ENCODE measurements at regions not wholly inside any gene's neighbourhood (a gene's known extent, or its start where the extent isn't known, plus 50 kb on each side); places are given as distances from the start of the nearest gene placed in this dataset.

DNA sequence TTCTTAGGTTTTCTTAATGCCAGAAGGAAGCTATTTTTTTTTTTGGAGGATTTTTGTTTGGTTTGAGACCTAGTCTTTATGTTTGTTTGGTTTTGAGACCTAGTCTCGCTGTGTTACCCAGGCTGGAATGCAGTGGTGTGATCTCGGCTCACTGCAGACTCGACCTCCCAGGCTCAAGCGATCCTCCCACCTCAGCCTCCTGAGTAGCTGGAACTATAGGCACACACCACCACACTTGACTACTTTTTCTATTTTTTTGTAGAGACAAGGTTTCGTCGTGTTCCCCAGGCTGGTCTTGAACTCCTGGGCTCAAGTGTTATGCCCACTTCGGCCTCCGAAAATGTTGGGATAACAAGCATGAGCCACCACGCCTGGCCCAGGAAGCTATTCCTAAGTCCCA is 67.8 kb upstream of the NHSL1 start:
- H3K36me3 ChIP-seq = no peaks in the 10 kb centered on the region
- no peak overlapping the region for H3K4me3 ChIP-seq
- TF ChIP-seq, protein P1, sequence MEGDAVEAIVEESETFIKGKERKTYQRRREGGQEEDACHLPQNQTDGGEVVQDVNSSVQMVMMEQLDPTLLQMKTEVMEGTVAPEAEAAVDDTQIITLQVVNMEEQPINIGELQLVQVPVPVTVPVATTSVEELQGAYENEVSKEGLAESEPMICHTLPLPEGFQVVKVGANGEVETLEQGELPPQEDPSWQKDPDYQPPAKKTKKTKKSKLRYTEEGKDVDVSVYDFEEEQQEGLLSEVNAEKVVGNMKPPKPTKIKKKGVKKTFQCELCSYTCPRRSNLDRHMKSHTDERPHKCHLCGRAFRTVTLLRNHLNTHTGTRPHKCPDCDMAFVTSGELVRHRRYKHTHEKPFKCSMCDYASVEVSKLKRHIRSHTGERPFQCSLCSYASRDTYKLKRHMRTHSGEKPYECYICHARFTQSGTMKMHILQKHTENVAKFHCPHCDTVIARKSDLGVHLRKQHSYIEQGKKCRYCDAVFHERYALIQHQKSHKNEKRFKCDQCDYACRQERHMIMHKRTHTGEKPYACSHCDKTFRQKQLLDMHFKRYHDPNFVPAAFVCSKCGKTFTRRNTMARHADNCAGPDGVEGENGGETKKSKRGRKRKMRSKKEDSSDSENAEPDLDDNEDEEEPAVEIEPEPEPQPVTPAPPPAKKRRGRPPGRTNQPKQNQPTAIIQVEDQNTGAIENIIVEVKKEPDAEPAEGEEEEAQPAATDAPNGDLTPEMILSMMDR (IDR thresholded peaks at IDR 0.05) = no peak
- H3K4me1 ChIP-seq (ENCODE audit: control insufficient read depth in 1 of 2, low read depth in 2 of 2) = peaks cover 4 to 20% of the 10 kb centered on the region in 2 donors
- no peak for DNase-seq (ENCODE audit: low spot score)
- no peaks in the 10 kb centered on the region for H3K27me3 ChIP-seq (replicated peaks; ENCODE audit: insufficient read depth)
- no peaks in the 10 kb centered on the region for H3K9me3 ChIP-seq
- ATAC-seq (ENCODE audit: insufficient number of reproducible peaks, low FRiP score, low read depth) = no peak
- no peak overlapping the region for H3K27ac ChIP-seq

DNA sequence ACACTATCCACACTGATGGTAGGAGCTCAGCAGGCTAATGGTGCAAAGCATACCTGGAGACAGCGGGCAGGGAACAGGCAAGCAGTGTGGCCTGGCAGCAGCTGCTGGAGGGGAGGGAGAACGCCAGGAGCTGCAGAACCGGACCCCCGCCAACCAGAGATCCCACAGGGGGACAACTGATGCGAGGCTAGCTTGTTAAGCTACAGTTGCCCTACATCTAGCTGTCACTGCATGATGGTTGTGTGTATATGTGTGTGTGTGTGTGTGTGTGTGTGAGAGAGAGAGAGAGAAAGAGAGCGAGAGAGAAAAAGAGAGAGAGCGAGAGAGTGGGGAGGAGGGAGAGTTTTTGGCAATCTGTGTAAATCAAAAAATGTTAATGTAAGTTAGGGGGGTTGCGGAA is 69.7 kb upstream of the NHSL1 start:
- Histone ChIP-seq H3K27me3 (replicated peaks; ENCODE audit: insufficient read depth) (no peaks in the 10 kb centered on the region), H3K9me3 (no peaks in the 10 kb centered on the region), H3K27ac (no peak overlapping the region), H3K4me3 (no peak overlapping the region), H3K4me1 (ENCODE audit: control insufficient read depth in 1 of 2, low read depth in 2 of 2) (peaks cover 4 to 20% of the 10 kb centered on the region in 2 donors), H3K36me3 (no peaks in the 10 kb centered on the region)
- TF ChIP-seq, protein P1 (IDR thresholded peaks at IDR 0.05) = no peak
- ATAC-seq (ENCODE audit: insufficient number of reproducible peaks, low FRiP score, low read depth) (no peak), DNase-seq (ENCODE audit: low spot score) (no peak)

DNA sequence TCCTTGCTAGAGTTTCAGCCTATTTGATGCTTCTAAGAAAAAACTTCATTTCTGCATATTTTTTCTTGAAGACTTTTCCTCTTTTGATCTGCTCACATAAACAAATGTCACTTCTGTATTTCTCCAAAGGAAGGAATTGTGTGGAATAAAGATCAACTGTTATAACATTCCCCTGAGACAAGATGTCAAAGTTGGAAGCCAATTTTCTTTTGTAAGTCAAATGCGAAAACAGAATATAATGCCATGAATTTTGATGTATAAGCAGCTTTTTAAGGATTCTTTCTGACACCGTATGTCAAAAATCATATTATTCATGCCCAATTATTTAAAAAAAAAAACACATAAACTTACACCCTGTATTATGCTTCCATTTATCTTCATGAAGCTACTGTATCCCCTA is 70.3 kb upstream of the NHSL1 start:
- no peaks in the 10 kb centered on the region for H3K9me3 ChIP-seq
- H3K4me3 ChIP-seq = no peak overlapping the region
- no peak for DNase-seq (ENCODE audit: low spot score)
- TF ChIP-seq, protein P1 (IDR thresholded peaks at IDR 0.05) = no peak
- H3K36me3 ChIP-seq = no peaks in the 10 kb centered on the region
- peaks cover 4 to 20% of the 10 kb centered on the region in 2 donors for H3K4me1 ChIP-seq (ENCODE audit: control insufficient read depth in 1 of 2, low read depth in 2 of 2)
- H3K27ac ChIP-seq = no peak overlapping the region
- no peak for ATAC-seq (ENCODE audit: insufficient number of reproducible peaks, low FRiP score, low read depth)
- H3K27me3 ChIP-seq (replicated peaks; ENCODE audit: insufficient read depth) = no peaks in the 10 kb centered on the region

DNA sequence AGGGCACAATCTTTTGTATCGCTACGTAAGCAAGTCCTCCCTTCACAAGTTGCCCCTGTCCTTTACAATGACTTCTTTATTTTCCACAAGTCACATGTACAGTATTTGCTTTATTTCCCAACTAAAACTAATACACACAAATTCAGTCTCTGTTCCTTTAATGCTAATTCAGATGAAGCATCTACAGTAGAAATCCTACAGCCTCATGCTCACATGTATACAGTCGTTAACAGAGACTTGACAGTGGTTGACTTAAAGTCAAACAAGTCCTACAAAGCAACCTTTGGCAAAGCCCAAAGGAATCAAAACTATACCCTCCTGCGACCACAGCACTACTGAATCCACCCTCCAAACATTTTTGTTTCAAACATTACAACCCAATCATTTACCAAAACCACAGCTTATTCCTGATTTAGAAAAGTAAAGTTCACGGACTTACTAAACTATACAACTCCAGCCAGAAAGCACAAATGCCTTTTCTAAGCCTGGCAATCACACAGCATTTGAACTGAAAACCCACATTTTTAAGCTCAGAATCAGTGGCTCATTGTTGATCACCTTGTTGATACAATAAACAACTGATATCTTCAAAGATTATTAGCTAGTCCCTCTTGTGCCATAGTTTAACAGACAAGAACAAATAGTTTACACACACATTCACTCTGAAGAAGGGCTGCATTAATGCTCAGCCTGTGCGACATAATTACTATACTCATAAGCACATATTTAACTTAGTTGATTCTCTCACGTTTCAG is 70.9 kb upstream of the NHSL1 start:
- no peak for DNase-seq (ENCODE audit: low spot score)
- TF ChIP-seq, protein P1 (IDR thresholded peaks at IDR 0.05) = no peak
- H3K4me1 ChIP-seq (ENCODE audit: control insufficient read depth in 1 of 2, low read depth in 2 of 2) = peaks cover 4 to 20% of the 10 kb centered on the region in 2 donors
- H3K4me3 ChIP-seq = peak overlapping the region; percentile 73
- H3K9me3 ChIP-seq = no peaks in the 10 kb centered on the region
- ATAC-seq (ENCODE audit: insufficient number of reproducible peaks, low FRiP score, low read depth) = no peak
- no peak overlapping the region for H3K27ac ChIP-seq
- H3K27me3 ChIP-seq (replicated peaks; ENCODE audit: insufficient read depth) = no peaks in the 10 kb centered on the region
- no peaks in the 10 kb centered on the region for H3K36me3 ChIP-seq

DNA sequence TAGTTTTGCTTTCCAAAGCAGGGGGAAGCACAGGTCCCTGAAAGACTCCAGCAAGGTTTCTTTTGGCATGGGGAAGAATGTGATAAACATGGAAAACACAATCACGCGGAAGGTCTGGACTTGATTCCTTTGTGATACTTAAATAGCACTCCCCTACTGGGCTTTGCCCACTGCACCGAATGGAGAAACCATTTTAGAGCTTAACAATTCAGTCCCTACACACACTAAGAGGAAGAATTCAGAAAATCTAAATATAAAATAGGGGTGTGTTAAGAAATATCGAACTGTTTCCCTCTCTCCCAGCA is 71.4 kb upstream of the NHSL1 start:
- no peak for ATAC-seq (ENCODE audit: insufficient number of reproducible peaks, low FRiP score, low read depth)
- peak overlapping the region; percentile 73 for H3K4me3 ChIP-seq
- no peak overlapping the region for H3K27ac ChIP-seq
- H3K9me3 ChIP-seq = no peaks in the 10 kb centered on the region
- DNase-seq (ENCODE audit: low spot score) = no peak
- H3K36me3 ChIP-seq = no peaks in the 10 kb centered on the region
- H3K4me1 ChIP-seq (ENCODE audit: control insufficient read depth in 1 of 2, low read depth in 2 of 2) = peaks cover 4 to 20% of the 10 kb centered on the region in 2 donors
- no peaks in the 10 kb centered on the region for H3K27me3 ChIP-seq (replicated peaks; ENCODE audit: insufficient read depth)
- TF ChIP-seq, protein P1 (IDR thresholded peaks at IDR 0.05) = no peak

Measured in thoracic aorta (tissue), 2 donors.